IPS-20b (cell line): ENCODE measurements at regions not wholly inside any gene's neighbourhood (a gene's known extent, or its start where the extent isn't known, plus 50 kb on each side); places are given as distances from the start of the nearest gene placed in this dataset.

Source experiments
- H3K27ac ChIP-seq: one replicate; pipeline ENCODE4 v1.5.1; 2013; ENCODE audit warnings: low read length
- H3K27me3 ChIP-seq: 2 replicates; pipeline ENCODE4 v1.6.1; 2013; ENCODE audit warnings: mild to moderate bottlenecking, low read length, inconsistent platforms; ENCODE audit not compliant: insufficient read depth
- H3K36me3 ChIP-seq: 2 replicates; pipeline ENCODE4 v1.6.1; 2013; ENCODE audit warnings: low read depth, mild to moderate bottlenecking, inconsistent platforms, low read length, moderate library complexity; ENCODE audit not compliant: insufficient read depth
- H3K4me1 ChIP-seq: 2 replicates; pipeline ENCODE4 v1.6.1; 2013; ENCODE audit warnings: mild to moderate bottlenecking, control low read depth, inconsistent platforms, low read length, moderate library complexity; ENCODE audit not compliant: insufficient read depth
- H3K4me3 ChIP-seq: 2 replicates; pipeline ENCODE4 v1.5.1; 2013; ENCODE audit warnings: mild to moderate bottlenecking, low read length, inconsistent platforms
- H3K9ac ChIP-seq: 2 replicates; pipeline ENCODE4 v1.6.1; 2013; ENCODE audit warnings: low read depth, mild to moderate bottlenecking, inconsistent platforms, low read length, moderate library complexity
- H3K9me3 ChIP-seq: 2 replicates; pipeline ENCODE4 v1.6.1; 2013; ENCODE audit warnings: mild to moderate bottlenecking, low read depth, low read length, inconsistent platforms; ENCODE audit not compliant: insufficient read depth

DNA sequence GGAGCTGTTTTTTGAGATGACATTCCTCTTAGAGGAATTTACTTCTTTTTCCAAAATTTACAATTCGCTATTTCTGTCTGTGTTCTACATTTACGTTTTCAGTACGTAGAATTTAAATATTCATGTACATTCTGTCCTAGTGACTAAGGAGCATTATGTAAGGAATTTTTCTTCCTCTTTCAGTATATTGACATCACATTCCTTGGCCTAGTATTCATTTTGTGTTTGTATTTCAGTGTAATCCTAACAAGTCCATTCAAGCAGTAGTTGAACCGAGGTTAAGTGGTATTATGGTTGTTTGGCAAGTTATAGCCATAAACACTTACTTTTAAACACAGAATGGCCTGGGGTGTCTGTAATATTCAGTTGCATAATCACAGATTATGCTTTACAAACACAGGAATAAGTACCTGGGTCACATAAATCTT is 465.2 kb downstream of the PCNX1 start:
- Histone ChIP-seq H3K36me3 (no peaks in the 10 kb centered on the region), H3K4me1 (peaks cover 10% of the 10 kb centered on the region), H3K27ac (no peak overlapping the region), H3K9me3 (no peaks in the 10 kb centered on the region; the same call in none of the 2 replicates), H3K27me3 (no peaks in the 10 kb centered on the region), H3K4me3 (no peak overlapping the region), H3K9ac (no peak overlapping the region)

DNA sequence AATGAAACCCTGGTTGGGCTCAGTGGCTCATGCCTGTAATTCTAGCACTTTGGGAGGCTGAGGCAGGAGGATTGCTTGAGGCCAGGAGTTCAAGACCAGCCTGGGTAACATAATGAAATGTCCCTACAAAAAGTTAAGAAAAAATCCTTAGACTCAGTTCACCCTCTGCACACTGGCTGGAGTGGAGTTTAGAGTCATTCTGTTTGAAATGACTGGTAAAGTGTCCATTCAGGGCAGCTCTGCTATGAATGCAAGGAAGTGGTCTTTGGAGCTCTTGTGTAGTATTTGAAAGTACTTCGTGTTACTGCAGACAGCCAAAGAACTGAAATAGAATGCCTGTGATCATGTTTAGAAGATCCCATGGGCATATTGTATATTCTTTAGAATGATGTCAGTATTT is 466.5 kb downstream of the PCNX1 start:
- H3K27ac ChIP-seq, result no peak overlapping the region
- H3K36me3 ChIP-seq, result no peaks in the 10 kb centered on the region
- H3K9me3 ChIP-seq, result no peaks in the 10 kb centered on the region; the same call in 1 of the 2 replicates
- peaks cover 10% of the 10 kb centered on the region for H3K4me1 ChIP-seq
- no peaks in the 10 kb centered on the region for H3K27me3 ChIP-seq
- H3K4me3 ChIP-seq, result no peak overlapping the region
- H3K9ac ChIP-seq, result no peak overlapping the region

DNA sequence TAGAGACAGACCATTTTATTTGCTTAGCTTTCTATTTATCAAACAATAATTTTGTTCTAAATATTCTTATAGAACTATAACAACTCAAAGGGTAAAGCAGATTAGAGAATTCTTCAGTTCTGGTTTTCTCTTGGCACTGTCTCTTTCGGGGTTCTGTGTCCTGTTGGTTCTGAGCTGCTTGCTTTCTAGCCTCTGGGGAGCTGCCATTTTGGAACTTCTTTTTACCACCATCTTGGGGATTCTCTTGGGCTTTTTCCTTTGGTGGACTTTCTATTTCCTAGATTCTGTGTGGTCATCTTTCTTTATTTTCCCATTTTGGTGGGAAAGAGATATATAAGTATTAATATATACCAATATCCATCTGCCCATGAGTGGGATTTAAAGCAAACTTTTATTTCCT is 467.7 kb downstream of the PCNX1 start:
- Histone ChIP-seq H3K4me1 (peaks cover 11% of the 10 kb centered on the region), H3K36me3 (no peaks in the 10 kb centered on the region), H3K27ac (no peak overlapping the region), H3K9me3 (no peaks in the 10 kb centered on the region; the same call in 1 of the 2 replicates), H3K27me3 (no peaks in the 10 kb centered on the region), H3K4me3 (no peak overlapping the region), H3K9ac (no peak overlapping the region)

DNA sequence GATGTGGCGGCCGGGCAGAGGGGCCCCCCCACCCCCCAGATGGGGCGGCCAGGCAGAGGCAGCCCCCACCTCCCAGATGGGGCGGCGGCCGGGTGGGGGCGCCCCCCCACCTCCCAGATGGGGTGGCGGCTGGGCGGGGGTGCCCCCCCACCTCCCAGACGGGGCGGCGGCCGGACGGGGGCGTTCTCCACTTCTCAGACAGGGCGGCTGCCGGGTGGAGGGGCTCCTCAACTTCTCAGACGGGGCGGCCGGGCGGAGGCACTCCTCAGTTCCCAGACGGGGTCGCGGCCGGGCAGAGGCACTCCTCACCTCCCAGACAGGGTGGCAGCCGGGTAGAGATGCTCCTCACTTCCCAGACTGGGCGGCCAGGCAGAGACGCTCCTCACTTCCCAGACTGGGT is 469.8 kb downstream of the PCNX1 start:
- no peak overlapping the region for H3K4me3 ChIP-seq
- no peaks in the 10 kb centered on the region; the same call in 1 of the 2 replicates for H3K9me3 ChIP-seq
- no peaks in the 10 kb centered on the region for H3K36me3 ChIP-seq
- H3K27ac ChIP-seq, result no peak overlapping the region
- H3K4me1 ChIP-seq, result peaks cover 16% of the 10 kb centered on the region
- no peaks in the 10 kb centered on the region for H3K27me3 ChIP-seq
- no peak overlapping the region for H3K9ac ChIP-seq

DNA sequence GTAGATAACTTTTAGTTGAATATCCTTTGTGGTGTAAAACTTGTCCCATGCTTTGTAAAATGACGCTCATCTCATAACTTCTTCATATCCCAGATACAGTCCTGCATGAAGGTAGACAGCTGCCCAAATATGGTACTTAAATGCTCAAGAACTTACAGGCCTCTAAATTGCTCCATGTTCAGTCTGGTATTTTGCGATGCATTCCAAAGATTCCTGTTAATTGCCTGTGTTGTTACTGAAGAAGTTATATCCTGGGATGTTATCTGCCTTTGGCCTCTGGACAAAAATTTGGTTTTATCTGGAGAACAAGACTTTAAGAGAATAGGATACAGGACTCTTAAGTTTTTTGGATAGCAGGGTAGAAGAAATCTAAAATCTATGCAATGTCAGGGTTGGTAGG is 473.0 kb downstream of the PCNX1 start:
- no peaks in the 10 kb centered on the region; the same call in 1 of the 2 replicates for H3K9me3 ChIP-seq
- H3K27ac ChIP-seq, result no peak overlapping the region
- H3K9ac ChIP-seq, result no peak overlapping the region
- no peaks in the 10 kb centered on the region for H3K27me3 ChIP-seq
- H3K4me3 ChIP-seq, result no peak overlapping the region
- peaks cover 12% of the 10 kb centered on the region; the same call in 1 of the 2 replicates for H3K4me1 ChIP-seq
- H3K36me3 ChIP-seq, result no peaks in the 10 kb centered on the region

DNA sequence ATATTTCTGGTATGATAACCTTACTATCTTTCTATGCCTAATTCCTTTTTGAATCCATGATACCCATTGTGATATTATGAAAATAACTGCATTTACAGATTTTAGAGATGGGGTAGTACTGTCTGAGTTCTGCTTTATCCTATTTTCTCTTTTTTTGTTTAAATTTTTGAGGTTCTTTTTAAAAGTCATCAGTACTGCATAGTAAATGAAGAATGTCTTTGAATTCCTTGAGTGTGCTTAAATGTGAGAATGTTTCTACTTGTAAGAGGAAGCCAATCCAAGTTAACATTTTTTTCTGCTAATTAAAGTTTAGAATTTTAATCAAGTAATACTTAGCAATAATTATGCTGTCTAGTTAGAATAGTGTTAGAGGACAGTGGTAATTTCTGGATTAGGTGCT is 474.6 kb downstream of the PCNX1 start:
- Histone ChIP-seq H3K27ac (no peak overlapping the region), H3K9ac (no peak overlapping the region), H3K4me3 (no peak overlapping the region)

DNA sequence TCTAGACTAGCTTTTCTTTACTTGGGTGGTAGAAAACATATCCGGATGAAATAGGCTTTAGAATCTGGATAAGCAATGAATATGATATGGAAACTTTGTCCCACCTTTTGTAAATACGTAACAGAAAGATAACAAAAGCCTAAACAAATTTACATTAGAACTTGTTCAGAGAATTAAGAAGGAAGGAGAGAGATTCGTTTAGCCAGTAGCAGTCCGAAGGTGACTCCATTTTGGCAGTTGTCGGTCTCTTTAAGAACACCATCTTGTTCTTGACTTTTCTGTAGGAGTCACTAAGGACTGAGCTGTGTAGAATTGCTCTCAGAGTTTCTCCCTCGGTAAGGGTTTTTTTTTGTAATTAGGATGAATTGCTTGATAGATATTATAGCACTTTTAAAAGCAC is 475.1 kb downstream of the PCNX1 start:
- no peak overlapping the region for H3K9ac ChIP-seq
- peaks cover 12% of the 10 kb centered on the region; the same call in 1 of the 2 replicates for H3K4me1 ChIP-seq
- H3K4me3 ChIP-seq, result no peak overlapping the region
- H3K36me3 ChIP-seq, result no peaks in the 10 kb centered on the region
- H3K9me3 ChIP-seq, result no peaks in the 10 kb centered on the region
- H3K27me3 ChIP-seq, result no peaks in the 10 kb centered on the region
- H3K27ac ChIP-seq, result no peak overlapping the region

More for the DNA sequence above, 474.6 kb downstream of the PCNX1 start:
- H3K9me3 ChIP-seq, result no peaks in the 10 kb centered on the region; the same call in 1 of the 2 replicates
- peaks cover 12% of the 10 kb centered on the region; the same call in 1 of the 2 replicates for H3K4me1 ChIP-seq
- H3K36me3 ChIP-seq, result no peaks in the 10 kb centered on the region
- H3K27me3 ChIP-seq, result no peaks in the 10 kb centered on the region

DNA sequence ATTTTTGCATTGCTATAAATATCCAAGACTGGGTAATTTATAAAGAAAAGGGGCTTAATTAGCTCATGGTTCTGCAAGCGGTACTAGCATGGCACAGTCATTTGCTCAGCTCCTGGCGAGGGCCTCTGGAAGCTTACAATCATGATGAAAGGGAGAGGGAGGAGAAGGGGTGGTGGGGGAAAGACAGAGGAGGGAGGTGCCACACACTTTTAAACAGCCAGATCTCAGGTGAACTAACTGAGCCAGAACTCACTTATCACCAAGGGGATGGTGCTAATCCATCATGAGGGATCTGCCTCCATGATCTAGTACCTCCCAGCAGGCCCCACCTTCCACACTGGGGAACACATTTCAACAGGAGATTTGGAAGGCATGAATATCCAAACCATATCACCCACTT is 476.3 kb downstream of the PCNX1 start:
- Histone ChIP-seq H3K4me1 (peaks cover 12% of the 10 kb centered on the region; the same call in 1 of the 2 replicates), H3K27me3 (no peaks in the 10 kb centered on the region), H3K9ac (no peak overlapping the region), H3K36me3 (no peaks in the 10 kb centered on the region), H3K4me3 (no peak overlapping the region), H3K9me3 (no peaks in the 10 kb centered on the region), H3K27ac (no peak overlapping the region)

DNA sequence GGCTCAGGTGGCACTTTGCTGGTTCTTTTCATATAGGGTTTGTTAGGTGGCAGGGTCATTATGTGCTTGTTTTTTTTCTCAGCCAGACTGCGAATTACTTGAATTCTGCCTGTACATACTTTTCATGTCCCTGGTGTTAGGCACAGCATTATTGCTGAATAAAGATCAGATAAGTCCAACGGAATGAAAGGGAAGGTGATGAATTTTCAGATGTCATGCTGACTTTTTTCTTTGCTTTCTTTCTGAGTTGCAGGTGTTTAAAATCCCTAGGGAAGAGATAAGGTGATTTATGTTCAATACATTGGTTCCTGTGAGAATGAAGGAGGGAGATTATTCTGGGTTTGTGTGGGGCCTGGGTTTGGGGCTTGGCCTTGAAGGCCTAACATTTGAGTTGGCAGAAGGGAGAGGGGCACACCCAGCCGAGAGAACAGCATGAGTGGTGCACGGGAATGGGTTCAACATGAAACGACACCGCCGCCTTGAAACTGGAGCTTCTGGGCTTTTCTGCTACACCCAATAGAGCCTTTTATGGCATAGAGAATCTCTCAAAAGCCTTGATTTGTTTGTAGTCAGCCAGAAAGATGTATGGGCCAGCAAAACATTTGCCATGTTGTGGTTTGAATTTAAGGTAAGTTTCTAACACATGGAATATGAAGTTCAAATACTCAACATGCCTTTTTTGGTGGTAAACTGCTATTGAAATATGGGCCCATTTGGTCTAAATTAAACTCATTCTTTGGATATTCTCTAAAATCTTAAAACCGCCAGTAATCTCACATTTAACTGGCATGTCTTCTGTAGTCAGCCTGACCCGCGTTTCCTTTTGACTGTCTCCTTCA is 477.0 kb downstream of the PCNX1 start:
- Histone ChIP-seq H3K4me1 (peaks cover 12% of the 10 kb centered on the region; the same call in 1 of the 2 replicates), H3K36me3 (no peaks in the 10 kb centered on the region), H3K27me3 (no peaks in the 10 kb centered on the region), H3K9me3 (no peaks in the 10 kb centered on the region), H3K9ac (no peak overlapping the region), H3K4me3 (no peak overlapping the region), H3K27ac (no peak overlapping the region)

DNA sequence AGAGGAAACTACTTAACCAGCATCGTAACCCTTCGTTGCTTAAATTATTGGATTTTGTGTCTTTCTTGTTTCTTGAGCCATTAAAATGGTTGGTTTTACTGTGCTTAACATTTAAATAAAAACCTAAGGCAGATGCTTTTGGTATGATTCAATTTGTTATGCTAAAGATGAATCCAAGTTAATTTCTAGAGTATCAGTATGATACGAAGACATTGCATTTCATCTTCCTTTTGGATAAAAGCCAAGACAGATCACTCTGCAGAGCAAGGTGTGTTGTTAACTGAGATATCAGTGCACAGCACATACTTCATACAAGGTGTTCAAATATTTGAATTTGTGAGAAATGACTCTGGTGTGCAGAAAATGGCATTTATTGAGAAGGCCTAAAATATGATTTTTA is 480.5 kb downstream of the PCNX1 start:
- Histone ChIP-seq H3K4me1 (no peaks in the 10 kb centered on the region), H3K36me3 (no peaks in the 10 kb centered on the region), H3K27ac (no peak overlapping the region), H3K4me3 (no peak overlapping the region), H3K9ac (no peak overlapping the region), H3K9me3 (no peaks in the 10 kb centered on the region), H3K27me3 (no peaks in the 10 kb centered on the region)

DNA sequence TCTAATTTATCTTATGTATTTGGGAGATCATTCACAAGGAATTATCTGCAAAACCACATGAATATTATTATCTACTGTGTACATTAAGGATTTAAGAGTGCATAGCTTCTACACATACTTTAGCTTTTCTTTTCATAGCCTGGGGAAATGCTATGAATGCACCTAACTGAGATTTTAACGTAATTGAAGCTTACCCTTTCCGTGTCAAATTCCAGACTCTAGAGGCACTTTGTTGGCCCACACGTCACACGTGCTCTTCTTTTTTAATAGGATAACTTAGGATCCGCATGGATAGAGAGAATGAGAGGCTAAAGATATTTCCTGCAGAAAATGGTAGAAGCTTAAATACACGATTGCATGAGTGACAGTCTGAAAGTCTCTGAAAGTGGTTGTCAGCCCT is 481.1 kb downstream of the PCNX1 start:
- H3K27me3 ChIP-seq, result no peaks in the 10 kb centered on the region
- H3K9ac ChIP-seq, result no peak overlapping the region
- H3K4me1 ChIP-seq, result no peaks in the 10 kb centered on the region
- H3K4me3 ChIP-seq, result no peak overlapping the region
- no peaks in the 10 kb centered on the region for H3K36me3 ChIP-seq
- no peaks in the 10 kb centered on the region for H3K9me3 ChIP-seq
- no peak overlapping the region for H3K27ac ChIP-seq

DNA sequence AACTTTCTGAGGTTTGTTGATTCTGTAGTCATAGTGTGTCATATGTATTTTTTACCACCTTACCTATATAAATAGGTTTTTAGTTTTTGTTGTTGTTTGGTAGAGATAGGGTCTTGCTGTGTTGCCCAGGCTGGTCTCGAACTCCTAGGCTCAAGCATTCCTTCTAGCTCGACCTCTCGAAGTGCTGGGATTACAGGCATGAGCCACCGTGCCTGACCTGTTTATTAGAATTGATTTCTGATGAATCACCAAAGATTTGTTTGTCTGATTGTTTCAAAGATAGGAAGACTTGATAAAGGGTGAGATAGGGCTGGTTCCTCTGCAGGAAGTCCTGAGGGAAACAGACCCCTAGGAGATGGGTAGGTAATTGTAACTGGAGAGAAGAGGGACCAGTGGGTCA is 481.6 kb downstream of the PCNX1 start:
- Histone ChIP-seq H3K4me1 (no peaks in the 10 kb centered on the region), H3K27ac (no peak overlapping the region), H3K9me3 (no peaks in the 10 kb centered on the region), H3K36me3 (no peaks in the 10 kb centered on the region), H3K9ac (no peak overlapping the region), H3K27me3 (no peaks in the 10 kb centered on the region), H3K4me3 (no peak overlapping the region)
